CD8-positive, alpha-beta memory T cell (primary cell): ENCODE measurements at regions not wholly inside any gene's neighbourhood (a gene's known extent, or its start where the extent isn't known, plus 50 kb on each side); places are given as distances from the start of the nearest gene placed in this dataset.

ENCODE experiments used
- CTCF ChIA-PET: fragments of 350-600 bp; sonication (Branson Sonifier 250); formaldehyde crosslinking; loops from one replicate; lab custom pipeline; 2021; ENCODE audit warnings: antibody characterized with exemption; lab: Charles Lee
- POLR2A ChIA-PET: fragments of 350-600 bp; sonication (Branson Sonifier 250); formaldehyde crosslinking; loops from one replicate; lab custom pipeline; 2021; ENCODE audit warnings: antibody characterized with exemption; lab: Charles Lee
- DNase-seq, 5 donors: peaks; one replicate each; pipeline versions ENCODE4 v3.0.0 to v3.0.0-alpha.2; 2020 to 2022; ENCODE audit warnings: mixed read lengths in 1 of 5
- H3K27ac ChIP-seq: one replicate; pipeline ENCODE4 v1.7.0; 2013; ENCODE audit warnings: low read depth, mild to moderate bottlenecking, low read length, moderate library complexity
- H3K27me3 ChIP-seq: 2 replicates; pipeline ENCODE4 v1.7.0; 2013; ENCODE audit warnings: low read length, mild to moderate bottlenecking; ENCODE audit not compliant: insufficient read depth, poor library complexity, severe bottlenecking
- H3K36me3 ChIP-seq: 2 replicates; pipeline ENCODE4 v1.7.0; 2013; ENCODE audit warnings: mild to moderate bottlenecking, low read length, moderate library complexity; ENCODE audit not compliant: insufficient read depth
- H3K4me1 ChIP-seq: 2 replicates; pipeline ENCODE4 v1.7.0; 2013; ENCODE audit warnings: mild to moderate bottlenecking, low read length, moderate library complexity; ENCODE audit not compliant: insufficient read depth
- H3K4me3 ChIP-seq: 2 replicates; pipeline ENCODE4 v1.7.0; 2013; ENCODE audit warnings: mild to moderate bottlenecking, low read length
- H3K9me3 ChIP-seq: 2 replicates; pipeline ENCODE4 v1.7.0; 2013; ENCODE audit warnings: mild to moderate bottlenecking, low read length
- H3K27ac Mint-ChIP-seq, 8 donors: one replicate each; pipeline ENCODE4 v1.8.0; 2020 to 2021; ENCODE audit warnings: mixed read lengths in 8 of 8, mild to moderate bottlenecking in 6 of 8, inconsistent platforms in 3 of 8, moderate library complexity in 3 of 8
- H3K27me3 Mint-ChIP-seq, 2 donors: one replicate each; pipeline ENCODE4 v1.8.0; 2020 to 2021; ENCODE audit warnings: mixed read lengths in 2 of 2, mild to moderate bottlenecking in 1 of 2, moderate library complexity in 1 of 2
- H3K36me3 Mint-ChIP-seq, 3 donors: one replicate each; pipeline ENCODE4 v1.8.0; 2020 to 2021; ENCODE audit warnings: mixed read lengths in 3 of 3, inconsistent platforms in 1 of 3, mild to moderate bottlenecking in 1 of 3
- H3K4me1 Mint-ChIP-seq, 3 donors: one replicate each; pipeline ENCODE4 v1.8.0; 2020 to 2021; ENCODE audit warnings: mixed read lengths in 3 of 3, inconsistent platforms in 1 of 3, mild to moderate bottlenecking in 1 of 3
- H3K4me3 Mint-ChIP-seq, 7 donors: one replicate each; pipeline ENCODE4 v1.8.0; 2020 to 2021; ENCODE audit warnings: mixed read lengths in 7 of 7, mild to moderate bottlenecking in 6 of 7, moderate library complexity in 4 of 7, inconsistent platforms in 2 of 7
- H3K9me3 Mint-ChIP-seq, 5 donors: one replicate each; pipeline ENCODE4 v1.8.0; 2020 to 2022; ENCODE audit warnings: mixed read lengths in 5 of 5, mild to moderate bottlenecking in 3 of 5, moderate library complexity in 2 of 5, inconsistent platforms in 1 of 5

DNA sequence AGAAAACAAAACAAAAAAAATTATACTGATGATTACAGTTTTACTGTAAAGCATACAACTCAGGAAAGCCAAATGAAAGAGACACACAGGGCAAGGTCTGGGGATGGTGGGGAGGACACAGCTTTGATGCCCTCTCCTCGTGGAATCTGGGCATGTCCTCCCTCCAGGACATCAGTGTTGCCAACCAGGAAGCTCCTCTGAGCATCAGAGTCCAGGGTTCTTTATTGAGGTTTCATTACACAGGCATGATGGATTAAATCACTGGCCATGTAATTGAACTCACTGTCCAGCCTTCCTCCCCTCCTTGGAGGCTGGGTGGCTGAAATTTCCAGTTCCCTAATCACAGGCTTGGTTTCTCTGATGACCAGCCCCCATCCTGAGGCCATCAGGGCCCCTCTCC lies 89.6 kb upstream of the MIER3 start:
- H3K4me3 Mint-ChIP-seq, result no peak overlapping the region
- no peaks in the 10 kb centered on the region for H3K9me3 ChIP-seq
- H3K9me3 Mint-ChIP-seq, result no peaks in the 10 kb centered on the region
- H3K27ac Mint-ChIP-seq, result no peak overlapping the region
- H3K27ac ChIP-seq, result no peak overlapping the region
- no peaks in the 10 kb centered on the region for H3K36me3 ChIP-seq
- ChIA-PET POLR2A (no interaction called here), CTCF (no interaction called here)
- H3K27me3 Mint-ChIP-seq, result peaks cover 3 to 10% of the 10 kb centered on the region in 2 donors
- no peak overlapping the region for H3K4me3 ChIP-seq
- H3K4me1 Mint-ChIP-seq, result no peaks in the 10 kb centered on the region
- H3K36me3 Mint-ChIP-seq, result no peaks in the 10 kb centered on the region
- H3K4me1 ChIP-seq, result no peaks in the 10 kb centered on the region
- no peaks in the 10 kb centered on the region for H3K27me3 ChIP-seq
- no peak for DNase-seq

DNA sequence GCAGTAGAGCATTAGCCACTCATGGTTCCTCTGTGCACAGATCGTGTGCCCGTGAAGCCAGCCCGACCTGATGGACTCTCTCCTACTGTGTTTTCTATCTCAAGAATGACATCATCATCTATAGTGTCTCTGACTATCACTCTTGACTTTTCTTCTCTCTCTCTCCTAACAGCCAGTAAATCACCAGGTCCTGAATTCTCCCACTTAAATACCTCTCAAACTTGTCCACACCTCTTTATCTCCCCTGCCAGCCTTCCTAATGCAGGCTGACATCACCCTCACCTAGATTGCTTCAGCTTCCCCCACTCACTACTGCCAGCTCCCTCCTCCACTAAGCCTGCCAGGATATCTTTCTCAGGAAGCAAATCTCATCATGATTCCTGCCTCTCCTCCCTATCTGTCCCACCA lies 90.6 kb upstream of the MIER3 start:
- no peak for DNase-seq
- Mint-ChIP-seq H3K9me3 (no peaks in the 10 kb centered on the region), H3K36me3 (no peaks in the 10 kb centered on the region), H3K27ac (peak overlapping the region in 1 of 8 donors; percentile 45), H3K27me3 (peaks cover 5 to 10% of the 10 kb centered on the region in 2 donors), H3K4me3 (no peak overlapping the region), H3K4me1 (no peaks in the 10 kb centered on the region)
- H3K4me1 ChIP-seq, result no peaks in the 10 kb centered on the region
- H3K9me3 ChIP-seq, result no peaks in the 10 kb centered on the region
- no peaks in the 10 kb centered on the region for H3K27me3 ChIP-seq
- no peak overlapping the region for H3K4me3 ChIP-seq
- ChIA-PET CTCF (no interaction called here), POLR2A (no interaction called here)
- H3K27ac ChIP-seq, result no peak overlapping the region
- H3K36me3 ChIP-seq, result no peaks in the 10 kb centered on the region

GRCh38 chr5:57054135-57054534 lies 102.2 kb upstream of the MIER3 start:
- no peak overlapping the region for H3K4me3 ChIP-seq
- no peak for DNase-seq
- CTCF ChIA-PET, result no interaction called here
- H3K9me3 ChIP-seq, result no peaks in the 10 kb centered on the region
- no peak overlapping the region for H3K27ac ChIP-seq
- Mint-ChIP-seq H3K4me1 (no peaks in the 10 kb centered on the region), H3K27ac (no peak overlapping the region), H3K4me3 (no peak overlapping the region), H3K27me3 (peaks cover 2 to 14% of the 10 kb centered on the region in 2 donors), H3K9me3 (no peaks in the 10 kb centered on the region), H3K36me3 (no peaks in the 10 kb centered on the region)
- no peaks in the 10 kb centered on the region for H3K27me3 ChIP-seq
- no peaks in the 10 kb centered on the region for H3K36me3 ChIP-seq
- POLR2A ChIA-PET, result no interaction called here
- no peaks in the 10 kb centered on the region for H3K4me1 ChIP-seq

DNA sequence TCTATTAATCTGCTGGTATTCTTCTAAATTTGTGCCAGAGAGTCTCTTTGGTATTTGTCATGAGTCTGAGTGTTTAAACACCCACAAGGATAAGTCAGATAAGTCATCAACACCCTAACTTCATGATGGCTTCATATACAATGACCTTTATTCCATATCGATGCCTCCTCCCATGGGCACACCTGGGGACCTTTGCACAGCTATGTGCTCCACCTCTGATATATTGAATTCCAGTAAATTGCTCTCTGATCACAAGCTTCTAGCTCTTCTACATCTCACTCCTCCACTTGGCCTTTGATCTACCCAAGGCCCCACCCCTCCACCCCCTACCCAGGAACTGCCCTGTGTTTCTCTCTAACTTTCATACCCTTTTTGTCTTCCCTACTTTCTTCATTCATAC lies 102.7 kb upstream of the MIER3 start:
- CTCF ChIA-PET, result no interaction called here
- no peaks in the 10 kb centered on the region for H3K36me3 Mint-ChIP-seq
- H3K9me3 ChIP-seq, result no peaks in the 10 kb centered on the region
- POLR2A ChIA-PET, result no interaction called here
- no peaks in the 10 kb centered on the region for H3K9me3 Mint-ChIP-seq
- H3K27me3 ChIP-seq, result no peaks in the 10 kb centered on the region
- DNase-seq, result no peak
- H3K4me3 Mint-ChIP-seq, result no peak overlapping the region
- H3K27ac ChIP-seq, result no peak overlapping the region
- no peak overlapping the region for H3K4me3 ChIP-seq
- no peaks in the 10 kb centered on the region for H3K4me1 Mint-ChIP-seq
- H3K27ac Mint-ChIP-seq, result no peak overlapping the region
- H3K27me3 Mint-ChIP-seq, result peaks cover 2 to 11% of the 10 kb centered on the region in 2 donors
- no peaks in the 10 kb centered on the region for H3K4me1 ChIP-seq
- H3K36me3 ChIP-seq, result no peaks in the 10 kb centered on the region

DNA sequence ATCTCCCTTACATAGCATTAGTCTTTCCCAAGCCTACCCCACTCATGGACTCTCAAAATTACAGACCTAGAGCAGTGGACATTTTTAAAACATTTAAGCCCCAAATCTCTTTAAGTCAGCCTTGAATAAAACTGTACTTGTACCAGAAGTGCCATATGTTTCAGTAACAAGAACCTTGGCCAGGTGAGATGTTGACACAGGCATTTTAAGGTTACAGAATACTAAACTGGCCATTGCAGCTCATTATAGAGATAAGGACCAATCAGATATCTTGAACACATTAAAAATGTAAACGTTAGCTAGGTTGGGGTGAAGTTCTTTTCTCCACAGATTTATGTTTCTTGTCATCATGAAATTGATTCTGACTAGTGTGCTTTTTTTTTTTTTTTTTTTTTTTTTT lies 103.8 kb upstream of the MIER3 start:
- ChIA-PET CTCF (no interaction called here), POLR2A (no interaction called here)
- H3K27me3 ChIP-seq, result no peaks in the 10 kb centered on the region
- H3K4me3 ChIP-seq, result no peak overlapping the region
- Mint-ChIP-seq H3K27me3 (peaks cover 0 to 11% of the 10 kb centered on the region in 2 donors), H3K4me1 (no peaks in the 10 kb centered on the region), H3K36me3 (no peaks in the 10 kb centered on the region), H3K4me3 (no peak overlapping the region), H3K27ac (no peak overlapping the region), H3K9me3 (no peaks in the 10 kb centered on the region)
- DNase-seq, result no peak
- H3K4me1 ChIP-seq, result no peaks in the 10 kb centered on the region
- no peaks in the 10 kb centered on the region for H3K9me3 ChIP-seq
- no peaks in the 10 kb centered on the region for H3K36me3 ChIP-seq
- no peak overlapping the region for H3K27ac ChIP-seq

DNA sequence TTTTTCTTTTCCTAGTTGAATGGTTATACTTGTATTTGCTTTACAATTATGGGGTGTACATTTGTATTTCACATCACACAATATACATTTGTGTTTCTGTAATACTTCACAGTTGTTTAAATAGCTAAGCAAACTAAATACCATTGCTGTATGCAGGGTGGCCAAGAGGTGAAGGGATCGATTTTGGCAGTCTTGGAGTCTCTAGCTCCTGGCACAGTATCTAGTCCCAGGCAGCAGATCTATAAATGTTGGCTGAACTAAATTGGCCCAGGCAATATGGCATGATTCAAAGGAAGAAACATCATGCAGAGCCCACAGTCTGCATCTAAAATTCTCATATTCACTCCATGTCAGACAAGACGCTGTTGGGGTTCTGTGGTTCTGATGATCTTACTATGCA lies 110.1 kb upstream of the GPBP1 start:
- Histone ChIP-seq H3K9me3 (no peaks in the 10 kb centered on the region), H3K4me1 (no peaks in the 10 kb centered on the region), H3K27me3 (no peaks in the 10 kb centered on the region), H3K4me3 (no peak overlapping the region), H3K27ac (no peak overlapping the region), H3K36me3 (no peaks in the 10 kb centered on the region)
- Mint-ChIP-seq H3K9me3 (peaks cover 0 to 4% (median 0%) of the 10 kb centered on the region in 5 donors), H3K27ac (no peak overlapping the region), H3K4me3 (no peak overlapping the region), H3K4me1 (no peaks in the 10 kb centered on the region), H3K27me3 (peaks cover 4 to 32% of the 10 kb centered on the region in 2 donors), H3K36me3 (no peaks in the 10 kb centered on the region)
- CTCF ChIA-PET, result no interaction called here
- no peak for DNase-seq
- POLR2A ChIA-PET, result no interaction called here

DNA sequence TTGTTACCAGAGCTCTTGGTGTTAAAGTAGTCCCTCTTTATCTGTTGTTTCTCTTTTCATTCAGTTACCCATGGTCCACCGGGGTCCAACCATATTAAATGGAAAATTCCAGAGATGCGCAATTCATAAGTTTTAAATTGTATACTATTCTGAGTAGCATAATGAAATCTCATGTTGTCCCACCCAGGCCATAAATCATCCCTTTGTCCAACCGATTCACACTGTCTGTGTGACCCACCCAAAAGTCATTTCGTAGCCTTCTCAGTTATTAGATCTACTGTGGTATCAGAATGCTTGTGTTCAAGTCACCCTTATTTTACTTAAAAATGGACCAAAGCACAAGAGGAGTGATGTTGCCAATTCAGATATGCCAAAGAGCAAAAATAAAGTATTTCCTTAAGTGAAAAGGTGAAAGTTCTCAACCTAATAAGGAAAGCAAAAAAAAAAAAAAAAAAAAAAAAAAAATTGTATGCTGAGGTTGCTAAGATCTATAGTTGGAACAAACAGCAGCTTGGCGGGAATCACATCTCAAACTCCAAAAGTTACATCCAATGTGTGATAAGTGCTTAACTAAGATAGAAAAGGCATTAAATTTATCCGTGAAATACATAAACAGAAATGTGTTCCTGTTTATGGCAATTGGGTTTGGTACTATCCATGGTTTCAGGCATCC lies 106.8 kb upstream of the GPBP1 start:
- no peaks in the 10 kb centered on the region for H3K27me3 ChIP-seq
- no peaks in the 10 kb centered on the region for H3K4me1 Mint-ChIP-seq
- POLR2A ChIA-PET, result no interaction called here

DNA sequence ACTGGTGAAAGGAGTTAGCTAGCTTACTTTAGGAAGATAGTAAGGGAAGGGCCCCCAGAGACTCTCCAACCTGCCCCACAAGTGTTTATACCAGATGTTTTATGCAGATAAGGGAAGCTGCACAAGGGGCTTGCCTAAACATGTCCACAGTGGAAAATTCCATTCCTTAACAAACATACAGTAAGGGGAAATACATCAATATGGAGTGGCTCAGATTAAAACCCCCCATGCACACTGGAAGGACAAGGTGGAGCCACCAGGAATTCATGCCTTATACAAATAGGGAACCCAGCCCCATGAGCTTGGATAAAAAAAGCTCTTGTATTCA lies 106.3 kb upstream of the GPBP1 start:
- Mint-ChIP-seq H3K36me3 (peaks cover 0 to 4% (median 2%) of the 10 kb centered on the region in 3 donors), H3K4me3 (no peak overlapping the region), H3K27ac (no peak overlapping the region), H3K27me3 (peaks cover 6 to 34% of the 10 kb centered on the region in 2 donors), H3K9me3 (peaks cover 4 to 9% (median 5%) of the 10 kb centered on the region in 5 donors), H3K4me1 (no peaks in the 10 kb centered on the region)
- CTCF ChIA-PET, result no interaction called here
- peak overlapping the region; percentile 1 for H3K27ac ChIP-seq
- no peak for DNase-seq
- H3K27me3 ChIP-seq, result no peaks in the 10 kb centered on the region
- H3K4me1 ChIP-seq, result no peaks in the 10 kb centered on the region
- H3K9me3 ChIP-seq, result no peaks in the 10 kb centered on the region
- POLR2A ChIA-PET, result no interaction called here
- no peaks in the 10 kb centered on the region for H3K36me3 ChIP-seq
- no peak overlapping the region for H3K4me3 ChIP-seq

More for the DNA sequence above, 106.8 kb upstream of the GPBP1 start:
- H3K9me3 Mint-ChIP-seq, result peaks cover 4 to 9% (median 5%) of the 10 kb centered on the region in 5 donors
- DNase-seq, result no peak
- H3K4me3 ChIP-seq, result no peak overlapping the region
- peaks cover 0 to 4% (median 0%) of the 10 kb centered on the region in 3 donors for H3K36me3 Mint-ChIP-seq
- no peak overlapping the region for H3K27ac ChIP-seq
- H3K36me3 ChIP-seq, result no peaks in the 10 kb centered on the region
- no peaks in the 10 kb centered on the region for H3K4me1 ChIP-seq
- no peaks in the 10 kb centered on the region for H3K9me3 ChIP-seq
- no peak overlapping the region for H3K27ac Mint-ChIP-seq
- H3K4me3 Mint-ChIP-seq, result no peak overlapping the region
- CTCF ChIA-PET, result no interaction called here
- H3K27me3 Mint-ChIP-seq, result peaks cover 4 to 31% of the 10 kb centered on the region in 2 donors
